HG03354 (cell line): ENCODE measurements at regions not wholly inside any gene's neighbourhood (a gene's known extent, or its start where the extent isn't known, plus 50 kb on each side); places are given as distances from the start of the nearest gene placed in this dataset.

Experiments used
- ATAC-seq: cut with Tn5 transposase; IDR thresholded peaks from one replicate; pipeline ENCODE4 v1.9.1; 2021; ENCODE audit warnings: mild to moderate bottlenecking; ENCODE audit not compliant: unreplicated experiment, poor library complexity, severe bottlenecking

DNA sequence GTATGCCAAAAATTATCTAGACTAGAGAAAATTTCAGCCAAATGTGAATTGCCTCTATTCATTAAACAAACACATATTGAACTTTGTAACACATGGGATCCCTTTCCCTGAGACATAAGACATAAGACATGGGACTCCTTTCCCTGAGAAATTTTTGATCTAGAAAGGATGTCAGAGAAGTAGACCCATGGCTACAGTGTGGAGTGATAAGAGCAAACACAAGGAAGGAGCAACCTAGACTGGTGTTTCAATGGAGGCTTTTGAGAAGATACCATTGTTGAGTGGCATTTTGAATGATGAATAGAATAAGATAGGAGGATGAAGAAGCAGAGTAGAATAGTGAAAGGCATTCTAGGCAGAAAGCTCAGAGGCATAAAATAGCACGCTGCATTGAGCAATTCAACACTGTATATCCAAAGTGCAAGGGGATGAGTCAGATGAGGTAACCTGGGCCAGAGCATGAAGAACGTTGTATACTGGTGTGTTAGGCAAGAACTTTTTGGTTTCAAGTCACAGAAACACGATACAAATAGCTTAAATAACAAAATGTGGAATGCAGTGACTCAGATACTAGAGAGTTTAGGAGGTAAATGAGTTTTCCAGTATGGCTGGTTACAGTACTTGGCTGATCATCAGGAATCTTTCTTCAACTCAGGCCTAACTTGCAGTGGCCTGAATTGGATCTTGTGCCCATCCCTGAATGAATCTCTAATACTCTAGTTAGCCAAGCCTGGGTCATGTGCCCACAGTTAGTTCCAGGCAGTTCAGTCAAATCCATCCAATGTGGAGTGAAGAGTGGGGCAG is 129.8 kb upstream of the TANK start:
- no peak for ATAC-seq

GRCh38 chr2:161031511-161031910 is 128.7 kb upstream of the TANK start:
- ATAC-seq, result no peak

GRCh38 chr2:161032635-161033034 is 127.6 kb upstream of the TANK start:
- no peak for ATAC-seq

DNA sequence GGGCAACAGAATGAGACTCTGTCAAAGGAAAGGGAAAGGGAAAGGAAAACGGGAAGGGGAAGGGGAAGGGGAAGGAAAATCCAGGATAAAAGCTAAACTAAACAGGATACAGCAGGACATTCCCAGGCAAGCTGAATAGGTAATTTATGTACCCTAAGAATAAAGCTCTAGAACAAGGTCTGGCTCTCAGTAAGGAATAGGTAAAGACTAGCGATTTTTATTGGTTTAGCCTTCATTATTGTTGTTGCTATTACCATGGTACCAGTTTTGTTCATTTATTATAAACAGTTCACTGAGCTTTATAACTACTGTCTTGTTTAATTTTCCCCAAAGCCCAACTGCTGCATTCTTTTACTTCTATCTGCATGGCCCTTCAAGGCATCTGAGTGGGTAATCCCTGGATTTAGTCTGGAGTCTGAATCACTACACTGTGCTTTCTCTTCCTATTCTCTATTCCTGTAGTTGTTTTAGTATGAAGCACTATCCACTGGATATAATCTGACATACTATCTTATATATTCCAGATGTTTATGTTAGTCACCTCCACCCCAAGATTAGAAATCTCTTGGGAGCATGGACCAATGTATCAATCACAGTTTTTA is 127.1 kb upstream of the TANK start:
- ATAC-seq, result no peak

DNA sequence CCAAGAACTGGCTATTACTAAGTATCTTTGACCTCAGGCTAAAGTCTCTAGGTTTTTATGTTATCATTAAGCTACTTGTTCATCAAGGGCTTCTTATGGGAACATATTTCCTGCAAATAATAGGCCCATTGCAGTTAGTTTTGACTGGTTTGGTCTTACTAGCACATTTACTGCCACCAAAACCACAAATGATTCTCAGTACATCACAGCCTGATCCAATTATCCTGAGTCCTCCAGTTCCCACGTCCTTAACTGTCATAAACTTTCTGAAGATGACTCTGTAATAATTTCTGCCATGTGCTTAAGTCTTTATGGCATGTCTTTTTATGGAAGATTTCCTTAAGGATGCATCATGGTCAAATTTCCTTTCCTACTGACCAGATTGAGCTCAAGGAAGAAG is 123.3 kb upstream of the TANK start:
- no peak for ATAC-seq

DNA sequence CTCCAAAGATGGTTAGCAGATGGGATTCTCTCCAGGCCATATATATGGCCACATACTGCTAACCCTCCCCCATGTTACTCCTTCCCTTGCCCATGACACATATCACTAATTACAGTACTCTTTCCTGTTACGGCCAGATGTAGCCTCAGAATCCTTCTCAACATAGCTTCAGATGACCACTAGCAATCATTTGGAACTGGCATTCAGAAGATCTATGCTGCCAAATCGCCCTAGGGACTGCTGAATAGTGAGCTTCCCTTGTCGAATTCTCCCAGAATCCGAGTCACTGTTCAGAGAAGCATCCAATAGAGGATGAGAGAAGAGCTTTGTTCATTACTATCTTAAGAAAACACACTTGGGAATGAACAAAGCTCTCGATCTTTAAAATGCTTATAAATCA is 121.2 kb upstream of the TANK start:
- ATAC-seq, result no peak

GRCh38 chr2:161041356-161041755 is 118.9 kb upstream of the TANK start:
- ATAC-seq, result no peak

DNA sequence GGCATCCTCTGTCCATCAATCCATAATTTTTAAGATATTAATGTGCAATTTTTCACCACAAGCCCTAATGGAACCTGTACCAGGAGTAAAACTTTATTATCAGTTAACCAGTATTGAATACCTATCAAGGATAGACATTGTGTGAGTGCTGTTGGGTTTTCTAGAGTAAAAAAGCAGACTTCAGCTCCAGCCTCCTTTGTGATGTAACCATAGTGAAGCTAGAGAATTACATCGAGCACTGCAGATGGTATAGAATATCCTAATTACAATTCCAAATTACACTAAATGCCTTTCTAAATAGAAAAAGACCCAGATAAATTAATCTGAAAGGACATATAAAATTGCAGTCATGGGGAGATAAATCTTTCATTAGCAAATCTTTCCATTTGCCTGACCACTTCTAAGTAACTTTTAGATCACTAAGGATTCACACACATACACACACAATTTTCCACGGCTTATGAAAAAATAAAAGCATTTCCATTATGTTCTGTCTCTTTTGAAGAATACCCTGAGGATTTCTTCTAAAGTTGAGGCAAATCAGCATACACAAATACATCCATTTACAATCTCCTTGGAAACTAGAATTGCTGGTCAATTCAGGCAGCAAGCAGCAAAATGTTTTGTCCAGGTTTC is 117.1 kb upstream of the TANK start:
- no peak for ATAC-seq

GRCh38 chr2:161044095-161044865 is 115.9 kb upstream of the TANK start:
- no peak for ATAC-seq

- no peak for ATAC-seq
These were observed 115.3 kb upstream of the TANK start for GRCh38 chr2:161044921-161045320.

DNA sequence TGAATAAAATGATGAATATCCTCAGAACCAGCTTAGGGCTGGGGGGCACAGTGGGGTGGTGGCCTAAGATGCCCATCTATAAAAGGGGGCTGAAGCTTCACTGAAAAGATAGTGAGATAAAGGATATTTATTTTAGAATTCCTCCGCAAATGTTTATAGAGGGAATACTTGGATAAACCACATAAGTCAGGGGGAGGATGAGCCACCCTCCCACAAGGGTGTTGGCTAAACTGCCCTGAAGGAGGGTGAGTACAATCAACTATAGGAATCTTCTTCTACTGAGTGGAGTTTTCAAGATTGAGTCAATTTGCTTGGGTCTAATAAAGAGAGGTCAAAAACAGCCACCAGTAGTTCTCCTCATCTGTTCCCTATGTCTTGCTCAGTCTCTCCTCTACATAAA is 114.5 kb upstream of the TANK start:
- no peak for ATAC-seq

DNA sequence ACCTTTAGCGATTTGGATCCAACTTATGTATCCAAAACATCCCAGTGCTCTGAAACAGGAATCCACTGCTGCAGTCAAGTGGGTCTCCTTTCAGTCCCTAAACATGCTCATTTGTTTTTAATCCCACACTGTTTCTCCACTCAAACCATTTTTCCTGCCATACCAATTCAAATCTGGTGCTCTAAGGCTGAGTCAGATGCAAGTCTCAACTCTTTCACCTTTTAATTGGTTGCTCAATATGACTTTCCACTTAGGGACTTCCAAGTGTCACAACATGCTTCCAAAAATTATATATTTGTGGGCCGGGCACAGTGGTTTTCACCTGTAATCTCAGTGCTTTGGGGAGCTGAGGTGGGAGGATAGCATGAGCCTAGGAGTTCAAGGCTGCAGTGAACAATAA is 113.4 kb upstream of the TANK start:
- ATAC-seq, result no peak

DNA sequence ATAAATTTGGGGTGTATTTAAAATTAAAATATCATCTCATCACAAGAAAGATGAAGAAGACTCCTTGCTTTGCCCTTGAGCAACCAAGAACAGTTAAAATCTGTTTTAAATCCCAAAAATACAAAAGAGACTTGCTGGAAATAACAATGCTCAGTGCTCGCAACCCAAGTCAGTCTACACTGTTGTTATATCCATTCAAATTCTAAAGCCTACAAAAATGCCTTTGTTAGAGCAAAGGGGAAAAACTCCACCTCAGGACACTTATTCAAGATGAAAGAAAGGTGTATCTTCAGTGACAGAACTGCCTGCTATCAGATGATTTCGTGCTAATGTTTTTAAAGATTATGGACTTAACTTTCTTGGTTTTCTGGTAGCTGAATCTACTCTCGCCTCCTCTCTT is 111.9 kb upstream of the TANK start:
- no peak for ATAC-seq

- no peak for ATAC-seq
These were observed 110.7 kb upstream of the TANK start for GRCh38 chr2:161049559-161049958.

- no peak for ATAC-seq
These were observed 108.0 kb upstream of the TANK start for GRCh38 chr2:161052214-161052613.

- no peak for ATAC-seq
These were observed 104.9 kb upstream of the TANK start for GRCh38 chr2:161055289-161055688.

DNA sequence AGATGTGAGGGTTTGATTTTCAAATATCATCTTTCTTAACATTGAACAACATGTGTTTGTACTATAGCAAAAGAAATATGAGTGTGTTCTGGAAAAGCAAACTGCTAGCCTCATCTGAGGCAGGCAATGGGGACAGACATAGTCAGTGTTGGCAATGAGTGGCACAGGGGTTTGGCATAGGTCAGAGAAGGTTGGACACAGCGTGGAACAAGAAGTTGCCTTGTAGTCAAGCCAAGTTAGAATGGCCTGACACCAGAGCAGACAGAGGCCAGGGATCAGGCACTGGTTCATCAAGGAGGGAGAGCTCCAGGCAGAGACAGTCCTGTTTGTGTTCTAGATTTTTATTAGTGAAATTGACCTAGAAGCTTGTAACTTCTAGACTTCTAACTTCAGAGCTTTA is 100.8 kb upstream of the TANK start:
- no peak for ATAC-seq

GRCh38 chr2:161061786-161062185 is 98.4 kb upstream of the TANK start:
- no peak for ATAC-seq

DNA sequence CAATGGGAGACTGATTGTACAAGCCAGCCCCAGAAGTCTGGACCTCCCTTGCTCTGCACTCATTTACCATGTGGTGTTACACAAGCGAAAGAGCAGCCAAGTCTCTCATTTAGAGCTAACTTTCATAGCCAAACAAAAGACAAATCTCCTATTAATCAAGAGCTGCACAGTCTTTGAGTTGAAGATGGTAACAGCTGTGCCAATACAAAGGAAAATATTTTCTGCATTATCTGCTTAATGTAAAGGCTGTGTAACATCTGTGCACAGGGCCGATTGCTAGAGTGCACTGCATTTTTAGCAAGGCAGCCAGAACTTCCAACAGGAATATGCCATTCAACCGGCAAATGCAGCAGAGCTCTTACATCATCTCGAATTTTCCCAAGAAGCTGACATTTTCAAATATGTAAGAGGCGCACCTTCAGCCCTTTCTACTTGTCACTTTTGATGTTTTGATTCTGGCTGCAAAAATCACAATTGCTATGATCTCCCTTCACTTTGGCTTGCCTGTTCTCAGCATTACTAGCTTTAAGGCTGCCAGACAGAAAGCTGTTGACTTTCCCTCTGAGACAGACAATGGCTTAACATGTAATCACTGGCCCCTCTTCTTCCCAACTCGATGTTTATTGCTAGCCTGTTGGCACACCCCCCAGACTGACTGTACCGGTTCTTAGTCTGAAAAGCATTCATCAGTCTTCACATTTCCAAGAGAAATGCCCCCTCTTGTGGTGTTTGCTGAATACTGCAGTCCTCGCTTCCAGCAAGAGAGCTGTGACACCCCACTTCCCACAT is 96.9 kb upstream of the TANK start:
- ATAC-seq, result peak; percentile 93

GRCh38 chr2:161063946-161064306 is 96.3 kb upstream of the TANK start:
- ATAC-seq, result peak; percentile 45
